ENCODE measurements at regions not wholly inside any gene's neighbourhood (a gene's known extent, or its start where the extent isn't known, plus 50 kb on each side); places are given as distances from the start of the nearest gene placed in this dataset.
"Not testable (repeated sequence)": the region's sequence is repeated elsewhere in the genome, so short reads cannot be mapped to it uniquely, and the experiment has no call there.

DNA sequence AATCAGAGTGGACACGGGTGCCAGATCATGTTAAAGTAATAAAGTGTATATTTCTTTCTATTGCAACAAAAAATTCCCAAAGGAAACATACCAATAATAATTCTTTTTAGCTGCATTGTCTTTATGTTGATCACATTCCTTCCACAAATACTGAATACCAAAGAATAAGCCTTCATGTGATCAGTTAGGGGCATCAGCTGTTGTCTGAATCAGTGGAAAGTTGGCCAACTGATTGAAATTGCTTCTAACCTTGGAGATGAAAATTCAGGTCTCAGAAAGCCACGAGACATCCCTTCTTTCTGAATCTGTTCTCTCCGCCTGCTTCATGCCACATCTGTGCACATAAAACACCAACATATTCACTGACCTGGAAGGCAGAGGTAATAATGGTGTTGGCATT lies 785.2 kb downstream of the KCNA4 start:
- TF ChIP-seq, protein P1, sequence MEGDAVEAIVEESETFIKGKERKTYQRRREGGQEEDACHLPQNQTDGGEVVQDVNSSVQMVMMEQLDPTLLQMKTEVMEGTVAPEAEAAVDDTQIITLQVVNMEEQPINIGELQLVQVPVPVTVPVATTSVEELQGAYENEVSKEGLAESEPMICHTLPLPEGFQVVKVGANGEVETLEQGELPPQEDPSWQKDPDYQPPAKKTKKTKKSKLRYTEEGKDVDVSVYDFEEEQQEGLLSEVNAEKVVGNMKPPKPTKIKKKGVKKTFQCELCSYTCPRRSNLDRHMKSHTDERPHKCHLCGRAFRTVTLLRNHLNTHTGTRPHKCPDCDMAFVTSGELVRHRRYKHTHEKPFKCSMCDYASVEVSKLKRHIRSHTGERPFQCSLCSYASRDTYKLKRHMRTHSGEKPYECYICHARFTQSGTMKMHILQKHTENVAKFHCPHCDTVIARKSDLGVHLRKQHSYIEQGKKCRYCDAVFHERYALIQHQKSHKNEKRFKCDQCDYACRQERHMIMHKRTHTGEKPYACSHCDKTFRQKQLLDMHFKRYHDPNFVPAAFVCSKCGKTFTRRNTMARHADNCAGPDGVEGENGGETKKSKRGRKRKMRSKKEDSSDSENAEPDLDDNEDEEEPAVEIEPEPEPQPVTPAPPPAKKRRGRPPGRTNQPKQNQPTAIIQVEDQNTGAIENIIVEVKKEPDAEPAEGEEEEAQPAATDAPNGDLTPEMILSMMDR (IDR thresholded peaks at IDR 0.05; ENCODE audit: low read depth, low read length), result no peak
- no peak for DNase-seq
- Histone ChIP-seq H3K4me3 (ENCODE audit: low read depth, low read length) (no peak overlapping the region), H3K27me3 (ENCODE audit: insufficient read depth, low read depth, severe bottlenecking) (no peaks in the 10 kb centered on the region), H3K9me3 (ENCODE audit: severe bottlenecking) (no peaks in the 10 kb centered on the region), H3K27ac (no peak overlapping the region), H3K36me3 (no peaks in the 10 kb centered on the region)

DNA sequence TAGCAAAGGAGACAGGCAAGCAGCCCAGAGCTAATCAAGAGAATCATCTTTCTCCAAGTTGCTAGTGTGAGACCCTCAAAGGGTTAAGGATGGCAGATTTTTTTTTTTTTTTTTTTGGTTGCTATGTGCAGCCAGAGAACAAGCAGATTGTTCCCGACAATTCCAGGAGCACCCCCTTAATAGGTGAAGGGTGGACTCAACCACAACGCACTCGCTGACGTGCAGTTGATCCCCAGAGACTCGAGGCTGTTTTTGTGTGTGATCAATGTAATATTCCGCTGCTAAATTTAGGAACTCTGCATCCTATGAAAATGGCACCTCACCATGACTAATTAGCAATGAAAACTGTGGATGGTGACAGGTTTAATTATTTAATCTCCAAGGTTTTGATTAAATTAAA lies 789.0 kb downstream of the KCNA4 start:
- TF ChIP-seq, protein P1 (IDR thresholded peaks at IDR 0.05; ENCODE audit: low read depth, low read length), result no peak
- Histone ChIP-seq H3K27ac (no peak overlapping the region), H3K9me3 (ENCODE audit: severe bottlenecking) (no peaks in the 10 kb centered on the region), H3K4me3 (ENCODE audit: low read depth, low read length) (no peak overlapping the region), H3K27me3 (ENCODE audit: insufficient read depth, low read depth, severe bottlenecking) (no peaks in the 10 kb centered on the region), H3K36me3 (no peaks in the 10 kb centered on the region)
- no peak for DNase-seq

DNA sequence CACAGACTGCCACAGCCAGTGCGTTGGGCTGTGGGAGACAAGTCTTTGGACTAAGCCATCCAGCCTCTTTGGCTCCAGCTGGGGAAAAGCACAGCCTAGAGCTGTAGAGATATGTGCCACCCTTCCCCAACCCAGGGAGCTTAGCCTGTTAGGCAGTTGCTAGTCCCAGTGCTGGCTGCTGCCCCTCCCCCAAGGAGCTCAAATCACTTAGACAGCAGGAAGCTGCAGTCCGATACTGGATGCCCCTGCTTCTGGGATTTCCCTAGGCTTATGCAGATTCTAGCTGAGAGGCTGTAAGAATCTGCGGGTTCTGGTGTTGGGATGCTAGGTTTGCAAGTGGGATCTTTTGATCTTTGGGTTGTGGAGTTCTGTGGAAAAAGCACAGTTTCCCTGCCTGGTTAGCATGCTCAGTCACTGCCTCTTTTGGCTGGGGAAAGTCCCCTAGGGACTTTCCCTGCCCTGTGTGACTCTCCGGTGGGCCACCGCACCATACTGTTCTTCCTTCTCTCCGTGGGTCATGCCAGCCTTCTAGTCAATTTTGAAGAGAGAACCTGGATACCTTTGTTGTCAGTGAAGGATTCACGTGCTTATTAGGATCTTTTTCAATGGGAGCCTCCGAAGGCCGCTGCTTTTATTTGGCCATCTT lies 792.0 kb downstream of the KCNA4 start:
- Histone ChIP-seq H3K9me3 (ENCODE audit: severe bottlenecking) (no peaks in the 10 kb centered on the region), H3K36me3 (no peaks in the 10 kb centered on the region), H3K4me3 (ENCODE audit: low read depth, low read length) (no peak overlapping the region), H3K27ac (no peak overlapping the region), H3K27me3 (ENCODE audit: insufficient read depth, low read depth, severe bottlenecking) (no peaks in the 10 kb centered on the region)
- TF ChIP-seq, protein P1 (IDR thresholded peaks at IDR 0.05; ENCODE audit: low read depth, low read length), result no peak
- DNase-seq, result peak; percentile 85

DNA sequence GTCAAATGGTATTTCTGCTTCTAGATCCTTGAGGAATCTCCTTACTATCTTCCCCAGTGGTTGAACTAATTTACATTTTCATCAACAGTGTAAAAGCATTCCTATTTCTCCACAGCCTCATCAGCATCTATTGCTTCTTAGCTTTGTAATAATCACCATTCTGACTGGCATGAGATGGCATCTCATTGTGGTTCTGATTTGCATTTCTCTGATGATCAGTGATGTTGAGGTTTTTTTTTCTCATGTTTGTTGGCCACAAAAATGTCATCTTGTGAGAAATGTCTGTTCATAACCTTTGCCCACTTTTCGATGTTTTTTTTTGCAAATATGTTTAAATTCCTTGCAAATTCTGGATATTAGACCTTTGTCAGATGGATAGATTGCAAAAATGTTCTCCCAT lies 797.3 kb downstream of the KCNA4 start:
- H3K27me3 ChIP-seq (ENCODE audit: insufficient read depth, low read depth, severe bottlenecking); H3K4me3 ChIP-seq (ENCODE audit: low read depth, low read length); H3K9me3 ChIP-seq (ENCODE audit: severe bottlenecking); H3K36me3 ChIP-seq; DNase-seq; H3K27ac ChIP-seq: not testable (repeated sequence)

DNA sequence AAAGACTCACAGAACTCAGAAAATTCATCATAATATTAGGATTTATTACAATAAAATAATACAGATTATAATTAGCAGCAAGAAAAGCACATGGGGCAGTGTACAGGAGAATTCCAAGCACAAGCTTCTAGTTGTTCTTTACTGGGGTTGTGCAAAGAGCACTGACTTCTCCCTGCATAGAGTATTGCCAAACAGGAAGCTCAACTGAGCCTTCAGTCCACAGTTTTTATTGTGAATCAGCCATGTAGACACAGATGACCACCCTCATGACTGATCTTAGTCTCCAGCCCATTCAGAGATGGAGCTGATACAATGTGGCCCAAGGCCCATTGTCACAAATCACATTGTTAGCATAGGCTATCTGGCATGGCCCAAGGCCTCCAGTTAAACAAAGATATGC lies 798.9 kb downstream of the KCNA4 start:
- no peak for DNase-seq

DNA sequence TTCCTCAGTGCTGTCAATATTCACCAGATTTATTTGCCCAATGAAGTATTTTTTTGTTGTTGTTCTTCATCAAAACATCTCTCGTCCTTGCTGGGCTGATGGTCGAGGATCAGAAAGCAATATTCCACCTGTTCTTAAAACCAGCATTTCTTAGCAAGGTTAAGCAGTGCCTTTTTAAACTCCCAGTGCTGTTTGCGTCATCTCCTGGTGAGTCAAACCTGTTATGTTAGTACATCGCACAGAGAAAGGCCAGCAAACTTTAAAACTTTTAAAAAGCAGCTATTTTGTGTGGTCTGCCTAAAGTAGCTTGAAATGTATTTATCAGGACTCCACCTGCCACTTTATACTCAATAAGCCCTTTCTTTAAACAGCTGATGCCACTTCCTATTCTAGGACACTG lies 802.0 kb downstream of the KCNA4 start:
- no peak overlapping the region for H3K4me3 ChIP-seq (ENCODE audit: low read depth, low read length)
- no peaks in the 10 kb centered on the region for H3K36me3 ChIP-seq
- no peak overlapping the region for H3K27ac ChIP-seq
- no peaks in the 10 kb centered on the region for H3K27me3 ChIP-seq (ENCODE audit: insufficient read depth, low read depth, severe bottlenecking)
- no peak for DNase-seq
- H3K9me3 ChIP-seq (ENCODE audit: severe bottlenecking), result no peaks in the 10 kb centered on the region
- TF ChIP-seq, protein P1 (IDR thresholded peaks at IDR 0.05; ENCODE audit: low read depth, low read length), result no peak

More for the DNA sequence above, 798.9 kb downstream of the KCNA4 start:
- TF ChIP-seq, protein P1 (IDR thresholded peaks at IDR 0.05; ENCODE audit: low read depth, low read length), result no peak
- Histone ChIP-seq H3K27ac (no peak overlapping the region), H3K4me3 (ENCODE audit: low read depth, low read length) (no peak overlapping the region), H3K27me3 (ENCODE audit: insufficient read depth, low read depth, severe bottlenecking) (no peaks in the 10 kb centered on the region), H3K36me3 (no peaks in the 10 kb centered on the region), H3K9me3 (ENCODE audit: severe bottlenecking) (no peaks in the 10 kb centered on the region)
